H4 (cell line): ENCODE measurements at regions not wholly inside any gene's neighbourhood (a gene's known extent, or its start where the extent isn't known, plus 50 kb on each side); places are given as distances from the start of the nearest gene placed in this dataset.
"Not testable (repeated sequence)": the region's sequence is repeated elsewhere in the genome, so short reads cannot be mapped to it uniquely, and the experiment has no call there.

Experiments
- DNase-seq: peaks from one replicate; pipeline ENCODE4 v3.0.0-alpha.2; 2015; ENCODE audit warnings: low spot score

- DNase-seq, result no peak
Observed at GRCh38 chr6:134787261-134787877, 162.5 kb downstream of the ALDH8A1 start.

GRCh38 chr6:134784336-134784735 lies 165.6 kb downstream of the ALDH8A1 start:
- no peak for DNase-seq

- DNase-seq, result no peak
Observed at GRCh38 chr6:134778431-134778830, 171.5 kb downstream of the ALDH8A1 start.

- peak; percentile 3 for DNase-seq
Observed at GRCh38 chr6:134774201-134774638, 175.7 kb downstream of the ALDH8A1 start.

GRCh38 chr6:134772671-134773360 lies 177.1 kb downstream of the ALDH8A1 start:
- no peak for DNase-seq

- DNase-seq, result no peak
Observed at GRCh38 chr6:134768931-134769330, 181.0 kb downstream of the ALDH8A1 start.

- DNase-seq, result no peak
Observed at GRCh38 chr6:134766497-134766896, 183.4 kb downstream of the ALDH8A1 start.

GRCh38 chr6:134764741-134765140 lies 185.2 kb downstream of the ALDH8A1 start:
- DNase-seq, result no peak

- not testable (repeated sequence) for DNase-seq
Observed at GRCh38 chr6:134763575-134763974, 186.3 kb downstream of the ALDH8A1 start.

GRCh38 chr6:134758621-134759020 lies 191.3 kb downstream of the ALDH8A1 start:
- no peak for DNase-seq

- no peak for DNase-seq
Observed at GRCh38 chr6:134757911-134758361, 192.0 kb downstream of the ALDH8A1 start.

GRCh38 chr6:134756374-134757025 lies 193.4 kb downstream of the ALDH8A1 start:
- no peak for DNase-seq

- DNase-seq, result no peak
Observed at GRCh38 chr6:134754013-134754690, 195.7 kb downstream of the ALDH8A1 start.

GRCh38 chr6:134753001-134753400 lies 196.9 kb downstream of the ALDH8A1 start:
- DNase-seq, result no peak

- no peak for DNase-seq
Observed at GRCh38 chr6:134752445-134752844, 197.5 kb downstream of the ALDH8A1 start.

- peak; percentile 50 for DNase-seq
Observed at GRCh38 chr6:134750669-134751068, 199.2 kb downstream of the ALDH8A1 start.

- no peak for DNase-seq
Observed at GRCh38 chr6:134748484-134748883, 201.4 kb downstream of the ALDH8A1 start.

GRCh38 chr6:134747197-134747596 lies 202.7 kb downstream of the ALDH8A1 start:
- DNase-seq, result not testable (repeated sequence)

- no peak for DNase-seq
Observed at GRCh38 chr6:134746140-134746539, 203.8 kb downstream of the ALDH8A1 start.

- not testable (repeated sequence) for DNase-seq
Observed at GRCh38 chr6:134745192-134745591, 204.7 kb downstream of the ALDH8A1 start.

GRCh38 chr6:134744301-134744700 lies 205.6 kb downstream of the ALDH8A1 start:
- no peak for DNase-seq

- no peak for DNase-seq
Observed at GRCh38 chr6:134741200-134741536, 208.7 kb downstream of the ALDH8A1 start.
